SH-SY5Y (cell line): ENCODE measurements at regions not wholly inside any gene's neighbourhood (a gene's known extent, or its start where the extent isn't known, plus 50 kb on each side); places are given as distances from the start of the nearest gene placed in this dataset.

Source experiments
- GATA2 ChIP-seq: IDR thresholded peaks from 2 replicates; pipeline ENCODE4 v1.6.1; 2011; ENCODE audit warnings: mild to moderate bottlenecking, low read depth, low read length
- GATA3 ChIP-seq: IDR thresholded peaks from 2 replicates; pipeline ENCODE4 v1.6.1; 2011; ENCODE audit warnings: low read depth, mild to moderate bottlenecking, low read length, moderate library complexity

DNA sequence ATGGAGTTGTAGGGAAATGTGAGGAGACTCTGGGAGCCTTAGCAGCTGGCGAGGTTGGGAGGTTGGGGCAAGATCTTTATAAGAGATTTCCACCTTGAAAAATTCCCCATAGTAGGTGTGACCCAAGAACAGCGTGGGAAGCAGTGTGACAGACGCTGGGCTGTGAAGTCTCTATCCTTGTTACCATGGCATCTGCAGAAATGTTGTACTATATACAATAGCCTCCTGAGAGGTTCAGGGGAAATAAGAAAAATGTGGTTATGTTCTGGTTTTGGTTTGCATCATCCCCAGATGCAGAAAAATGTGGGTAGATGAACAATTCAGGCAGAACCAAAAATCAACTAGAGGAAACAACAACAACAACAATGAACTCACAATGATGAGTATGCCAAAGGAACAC is 498.6 kb downstream of the SH2D4B start:
- no peak for TF ChIP-seq GATA2
- TF ChIP-seq GATA3: no peak

DNA sequence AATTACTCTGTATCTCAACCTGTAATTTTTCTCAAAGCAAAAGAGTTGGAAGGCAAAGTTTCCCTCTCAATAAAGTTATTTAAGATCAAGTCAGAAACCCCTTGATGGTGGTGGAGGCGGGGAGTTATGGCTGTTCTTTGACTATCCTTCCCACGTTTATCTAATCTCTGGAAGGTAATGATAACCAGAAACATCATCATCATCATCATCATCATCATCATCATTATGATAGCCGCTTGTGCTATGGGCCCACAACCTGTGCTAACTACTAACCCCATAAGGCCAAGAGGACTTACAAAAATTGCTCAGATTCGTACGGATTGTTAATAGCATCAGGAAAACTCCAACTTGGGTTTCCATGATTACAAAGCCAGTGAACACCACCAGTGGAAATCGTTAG is 502.3 kb downstream of the SH2D4B start:
- no peak for TF ChIP-seq GATA2
- TF ChIP-seq GATA3: no peak

DNA sequence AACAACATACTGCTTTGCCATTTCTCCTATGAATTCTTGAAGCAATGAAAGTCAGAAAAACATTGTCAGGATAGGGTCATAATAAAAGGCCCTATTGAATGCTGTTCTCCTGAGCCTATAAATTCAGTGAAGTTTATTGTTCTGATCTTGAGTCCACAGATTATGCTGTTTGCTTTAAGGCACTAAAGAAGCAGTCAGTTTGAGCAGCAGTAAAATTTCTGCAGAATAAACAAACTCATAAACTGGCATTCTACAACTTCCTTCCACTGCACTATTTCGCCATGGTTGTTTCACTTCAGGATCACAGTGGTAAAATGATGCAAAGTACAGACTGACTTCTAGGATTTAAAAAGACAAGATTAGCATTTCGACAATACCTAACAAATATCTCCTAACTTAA is 503.2 kb downstream of the SH2D4B start:
- no peak for TF ChIP-seq GATA2
- no peak for TF ChIP-seq GATA3

DNA sequence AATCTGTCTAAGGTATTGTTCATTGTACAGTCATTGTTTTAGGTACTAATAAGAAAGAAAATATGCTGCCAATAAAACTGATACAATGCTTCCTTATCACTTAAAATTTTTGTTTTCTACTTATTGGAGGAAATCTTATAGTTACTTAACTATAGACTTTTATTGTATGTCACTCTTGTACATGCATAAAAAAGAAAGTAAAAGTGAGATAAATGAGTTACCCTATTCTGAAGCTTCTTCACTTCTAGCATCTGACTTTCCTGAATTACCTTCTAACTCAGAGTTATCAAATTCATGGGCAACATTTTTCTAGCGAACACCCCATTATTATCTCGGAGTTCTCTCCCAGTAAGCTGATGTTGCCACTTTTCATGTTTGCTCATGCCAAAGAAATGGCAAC is 504.9 kb downstream of the SH2D4B start:
- TF ChIP-seq GATA3 (no peak), GATA2 (no peak)

DNA sequence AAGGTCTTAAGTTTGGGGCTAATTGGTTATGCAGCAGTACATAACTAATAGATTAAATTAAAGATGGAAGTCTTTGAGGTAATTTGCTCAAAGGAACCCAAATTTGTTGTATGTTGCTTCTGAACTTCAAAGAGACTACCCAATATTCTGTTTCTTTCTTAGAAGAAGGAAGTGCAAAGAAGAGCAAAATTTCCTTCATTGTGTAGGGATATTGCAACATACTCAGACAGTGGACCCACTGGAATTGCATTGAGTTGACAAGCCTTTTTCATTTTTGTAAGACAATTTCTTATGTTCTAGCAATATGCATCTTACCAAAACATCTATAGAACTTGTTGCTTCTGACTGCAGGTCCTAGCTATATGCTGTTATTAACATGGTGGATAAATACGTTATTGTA is 527.8 kb downstream of the SH2D4B start:
- TF ChIP-seq GATA3 (no peak), GATA2 (no peak)

DNA sequence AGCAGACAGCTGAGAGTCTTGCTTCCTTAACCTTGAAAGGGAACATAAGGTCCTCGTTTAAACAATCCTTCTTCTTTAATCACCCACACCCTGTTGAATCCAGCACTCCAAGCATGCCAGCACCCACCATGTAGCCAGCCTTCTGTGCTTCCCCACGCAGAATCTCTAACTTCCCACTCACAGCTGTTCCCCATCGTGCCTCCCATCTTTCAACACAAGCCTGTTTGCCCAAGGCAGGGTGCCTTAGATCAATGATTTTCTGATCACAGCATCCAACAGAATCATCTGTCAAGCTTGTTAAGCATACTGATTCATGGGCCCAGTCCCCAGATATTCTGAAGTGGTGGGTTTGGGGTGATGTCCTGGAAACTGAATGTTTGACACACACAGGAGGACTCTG is 530.8 kb downstream of the SH2D4B start:
- TF ChIP-seq GATA3 (no peak), GATA2 (no peak)

DNA sequence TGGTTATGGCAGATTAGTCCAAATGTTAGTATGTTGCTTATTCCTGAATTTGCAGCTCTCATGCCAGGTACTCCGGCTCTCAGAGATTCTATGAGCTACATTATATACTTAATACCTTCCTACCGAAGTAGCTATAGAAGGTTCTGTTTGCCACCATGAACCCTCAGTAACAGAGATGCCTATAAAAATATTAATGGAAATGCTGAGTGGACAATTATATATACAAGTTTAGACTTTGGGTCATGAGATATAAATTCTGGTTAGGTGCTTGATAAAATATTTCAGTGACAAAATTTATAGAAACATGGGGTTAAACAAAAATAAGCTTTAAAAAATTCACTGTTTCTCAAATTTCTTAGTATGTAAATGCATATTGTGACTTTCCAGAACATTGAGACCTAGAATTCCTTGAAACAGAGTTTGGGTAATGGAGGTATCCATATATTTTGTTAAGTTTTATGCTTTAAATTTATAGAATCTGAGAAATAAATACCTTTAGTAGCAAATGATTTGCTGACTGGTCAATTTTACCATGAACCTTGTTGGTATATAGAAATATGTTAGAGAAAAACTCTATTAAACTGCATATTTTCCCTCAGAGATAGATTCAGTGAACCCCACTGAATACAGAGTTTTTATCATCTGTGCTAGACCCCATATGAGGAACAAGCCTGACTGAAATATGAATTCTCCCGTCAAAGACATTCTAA is 533.5 kb downstream of the SH2D4B start:
- no peak for TF ChIP-seq GATA2
- TF ChIP-seq GATA3: no peak

DNA sequence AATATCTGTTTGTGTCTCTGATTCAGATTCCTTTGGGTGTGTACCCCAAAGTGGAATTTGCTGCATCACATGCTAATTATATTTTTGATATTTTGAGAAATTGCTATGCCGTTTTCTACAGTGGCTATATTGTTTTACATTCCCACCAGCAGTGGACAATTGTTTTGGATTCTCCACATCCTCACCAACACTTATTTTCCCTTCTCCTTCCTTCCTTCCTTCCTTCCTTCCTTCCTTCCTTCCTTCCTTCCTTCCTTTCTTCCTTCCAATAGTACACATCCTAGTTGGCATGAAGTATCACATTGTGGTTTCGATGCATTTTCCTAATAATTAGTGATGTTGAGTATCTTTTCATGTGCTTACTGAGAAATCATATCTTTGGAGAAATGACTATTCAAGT is 535.5 kb downstream of the SH2D4B start:
- TF ChIP-seq GATA3: no peak
- TF ChIP-seq GATA2: no peak

DNA sequence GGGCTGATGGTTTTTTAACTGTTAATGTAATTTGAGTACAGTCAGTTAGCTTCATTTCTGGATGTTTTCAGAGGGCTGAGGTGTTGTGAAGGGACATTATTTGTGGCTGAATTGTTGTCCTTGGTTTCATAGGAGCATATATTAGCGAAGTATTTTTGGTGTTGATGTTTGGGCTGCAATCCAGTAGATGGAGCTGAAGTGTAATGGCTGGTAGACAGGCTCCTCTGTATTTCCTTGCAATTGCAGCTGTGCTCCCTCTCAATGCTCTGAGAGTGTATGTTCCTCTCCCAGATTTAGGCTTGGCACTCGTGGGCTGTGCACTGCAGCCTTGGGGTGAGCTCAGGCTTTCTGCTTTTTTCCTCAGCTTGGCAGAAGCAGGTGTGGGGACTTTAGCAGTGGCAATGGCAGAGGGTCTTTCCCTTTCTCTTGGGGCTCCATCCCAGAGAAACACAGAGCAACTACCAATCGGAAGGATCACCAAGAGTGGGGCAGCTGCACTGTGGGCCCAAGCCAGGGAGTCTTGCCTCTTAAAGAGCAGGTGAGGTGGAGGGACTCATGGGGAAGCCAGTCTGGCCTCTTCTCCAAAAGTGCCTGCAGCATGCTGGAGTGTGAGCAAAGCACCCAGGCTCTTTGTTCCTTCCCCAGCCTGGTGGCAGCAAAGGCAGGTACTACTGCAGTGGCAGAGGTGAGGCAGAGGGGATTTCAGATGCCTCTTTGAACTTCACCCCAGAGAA is 544.4 kb downstream of the SH2D4B start:
- no peak for TF ChIP-seq GATA2

DNA sequence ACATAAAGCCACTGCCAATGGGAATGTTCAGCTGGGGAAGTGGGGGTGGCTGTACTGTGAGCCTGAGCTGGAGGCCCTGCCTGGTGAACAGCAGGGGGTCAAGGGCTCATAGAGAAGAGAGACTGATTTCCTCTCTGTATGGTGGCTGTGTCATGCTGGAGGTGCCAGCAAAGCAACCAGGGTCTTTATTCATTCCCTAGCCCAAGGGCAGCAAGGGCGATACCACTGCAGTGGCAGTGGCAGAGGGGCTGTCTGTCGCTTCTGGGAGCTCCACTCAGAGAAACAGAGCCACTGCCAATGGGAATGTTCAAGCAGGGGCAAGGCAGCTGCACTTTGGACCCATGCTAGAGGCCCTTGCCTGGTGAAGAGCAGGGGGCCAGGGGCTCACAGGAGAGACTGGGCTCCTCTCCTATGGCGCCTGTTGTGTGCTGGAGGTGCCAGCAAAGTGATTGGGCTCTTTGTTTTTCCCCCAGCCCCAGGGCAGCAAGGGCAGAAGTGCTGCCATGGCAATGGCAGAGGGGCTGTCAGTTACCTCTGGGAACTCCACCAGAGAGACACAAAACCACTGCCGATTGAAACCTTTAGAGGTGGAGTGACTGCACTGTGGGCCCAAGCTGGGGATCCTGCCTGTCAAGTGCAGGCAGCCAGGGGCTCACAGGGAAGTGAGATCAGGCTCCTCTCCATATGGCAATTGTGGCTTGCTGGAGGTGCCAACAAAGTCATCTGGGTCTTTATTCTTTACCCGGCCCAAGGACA is 545.1 kb downstream of the SH2D4B start:
- TF ChIP-seq GATA2: no peak
- TF ChIP-seq GATA3: no peak

DNA sequence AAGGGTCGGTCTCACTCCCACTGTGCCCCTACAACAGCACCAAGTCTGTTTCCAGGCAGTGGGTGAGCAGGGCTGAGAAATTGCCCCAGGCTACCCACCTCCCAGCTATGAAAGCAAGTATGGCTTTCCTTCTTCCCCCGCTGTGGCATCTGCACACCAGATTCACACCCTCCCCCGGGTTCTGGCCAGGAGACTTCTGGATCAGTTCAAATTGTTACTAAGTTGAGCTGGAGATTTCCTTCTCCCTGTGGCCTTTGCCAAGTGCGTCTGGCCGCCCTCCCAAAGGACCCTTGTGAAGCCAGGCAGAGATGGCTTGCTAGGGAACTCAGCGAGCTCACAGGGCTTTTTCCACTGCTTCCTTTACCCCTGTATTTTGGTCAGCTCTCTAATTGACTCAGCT is 555.4 kb downstream of the SH2D4B start:
- TF ChIP-seq GATA2 (no peak), GATA3 (no peak)

DNA sequence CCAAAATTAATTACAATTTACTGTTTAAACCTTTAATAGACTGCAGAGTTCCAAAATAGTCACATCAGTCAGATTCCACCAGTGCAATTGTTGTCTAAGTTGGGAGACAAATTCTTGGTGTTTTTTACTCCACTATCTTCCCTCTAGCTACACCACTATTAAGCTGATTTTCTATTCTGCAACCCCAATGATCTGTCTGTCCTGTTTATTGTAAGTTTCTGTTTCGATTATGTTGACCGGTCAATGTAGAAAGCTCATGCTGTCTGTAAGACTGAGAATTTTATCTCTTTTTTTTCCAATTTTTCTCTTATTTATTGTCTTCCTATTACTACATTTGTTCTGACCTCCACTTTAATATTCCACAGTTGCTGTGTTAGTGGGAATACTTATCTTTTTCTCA is 557.5 kb downstream of the SH2D4B start:
- TF ChIP-seq GATA3: no peak
- TF ChIP-seq GATA2: no peak

DNA sequence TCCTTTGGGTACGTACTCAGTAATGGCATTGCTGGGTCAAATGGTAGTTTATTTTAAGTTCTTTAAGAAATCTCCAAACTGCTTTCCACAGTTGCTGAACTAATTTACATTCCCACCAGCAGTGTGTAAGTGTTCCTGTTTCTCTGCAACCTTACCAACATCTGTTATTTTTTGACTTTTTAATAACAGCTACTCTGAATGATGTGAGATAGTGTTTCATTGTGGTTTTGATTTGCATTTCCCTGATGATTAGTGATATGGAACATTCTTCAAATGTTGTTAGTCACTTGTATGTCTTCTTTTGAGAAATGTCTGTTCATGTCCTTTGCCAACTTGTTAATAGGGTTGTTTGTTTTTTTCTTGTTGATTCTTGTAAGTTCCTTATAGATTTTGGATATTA is 558.9 kb downstream of the SH2D4B start:
- TF ChIP-seq GATA2 (no peak), GATA3 (no peak)

DNA sequence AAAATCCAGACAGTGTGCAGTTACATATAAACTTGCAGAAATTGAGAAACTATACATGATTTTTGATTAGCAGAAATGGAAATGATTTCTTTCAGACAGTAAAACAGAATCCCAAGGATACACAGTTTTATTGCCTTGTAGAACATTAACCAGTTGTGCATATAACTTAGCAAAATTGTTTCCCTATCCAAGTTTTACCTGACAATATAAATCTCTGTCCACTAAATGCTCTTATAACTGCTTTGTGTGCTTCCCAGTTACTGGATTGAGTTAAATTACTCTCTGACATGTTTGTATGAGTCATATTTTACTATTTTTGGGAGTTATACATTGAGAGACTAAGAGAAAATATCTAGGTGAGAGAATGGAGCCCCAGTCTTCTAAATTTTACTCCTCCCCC is 563.4 kb downstream of the SH2D4B start:
- TF ChIP-seq GATA3 (no peak), GATA2 (no peak)

DNA sequence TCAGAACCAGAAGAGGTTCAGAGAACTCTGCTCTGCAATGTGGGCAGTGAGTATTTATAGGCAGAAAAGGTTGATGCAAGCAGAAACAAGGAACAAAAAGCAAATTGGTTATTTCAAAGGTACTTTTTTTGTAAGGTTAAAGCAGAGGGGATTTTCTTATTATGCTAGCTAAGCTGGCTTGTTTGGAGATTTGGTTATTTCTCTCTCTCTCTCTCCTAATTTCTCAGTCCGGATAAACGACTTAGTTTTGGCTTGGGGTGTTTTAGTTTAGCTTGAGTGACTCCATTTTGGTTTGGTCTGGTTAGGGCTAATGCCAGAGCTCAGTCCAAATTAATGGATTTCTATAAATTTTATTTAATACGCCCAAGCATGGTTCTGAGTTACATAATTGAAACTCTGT is 566.8 kb downstream of the SH2D4B start:
- TF ChIP-seq GATA2: no peak
- no peak for TF ChIP-seq GATA3
